ENCODE measurements at regions not wholly inside any gene's neighbourhood (a gene's known extent, or its start where the extent isn't known, plus 50 kb on each side); places are given as distances from the start of the nearest gene placed in this dataset.

GRCh38 chr3:127448161-127448561, 142.4 kb downstream of the TPRA1 start:
- no peak for TF ChIP-seq CTCF (IDR thresholded peaks at IDR 0.05)
- no peak for TF ChIP-seq POLR2A (IDR thresholded peaks at IDR 0.05)
